ENCODE measurements at regions not wholly inside any gene's neighbourhood (a gene's known extent, or its start where the extent isn't known, plus 50 kb on each side); places are given as distances from the start of the nearest gene placed in this dataset.
"Not testable (repeated sequence)": the region's sequence is repeated elsewhere in the genome, so short reads cannot be mapped to it uniquely, and the experiment has no call there.

GRCh38 chrY:21023906-21024305, 268.0 kb downstream of the RPS4Y2 start:
- intact Hi-C loops (cut with DNase I) = no loop called here
- DNase-seq (no peak), ATAC-seq (ENCODE audit: poor library complexity) (no peak)

GRCh38 chrY:21028506-21028905, 272.6 kb downstream of the RPS4Y2 start:
- ATAC-seq (ENCODE audit: poor library complexity) (no peak), DNase-seq (no peak)
- intact Hi-C loops (cut with DNase I) = no loop called here

- intact Hi-C loops (cut with DNase I) = no loop called here
- ATAC-seq (ENCODE audit: poor library complexity) (no peak), DNase-seq (no peak)
These were observed 277.5 kb downstream of the RPS4Y2 start for GRCh38 chrY:21033363-21033762.

- no peak for DNase-seq
- ATAC-seq (ENCODE audit: poor library complexity) = no peak
- intact Hi-C loops (cut with DNase I) = no loop called here
These were observed 278.5 kb downstream of the RPS4Y2 start for GRCh38 chrY:21034151-21035061.

- intact Hi-C loops (cut with DNase I); ATAC-seq (ENCODE audit: poor library complexity); DNase-seq: not testable (repeated sequence)
These were observed 281.5 kb downstream of the RPS4Y2 start for GRCh38 chrY:21037398-21037797.

GRCh38 chrY:21039811-21040210, 283.9 kb downstream of the RPS4Y2 start:
- ATAC-seq (ENCODE audit: poor library complexity) (no peak), DNase-seq (no peak)
- intact Hi-C loops (cut with DNase I) = no loop called here

- intact Hi-C loops (cut with DNase I) = not testable (repeated sequence)
These were observed 284.8 kb downstream of the RPS4Y2 start for GRCh38 chrY:21040711-21041110.

GRCh38 chrY:21073079-21073478, 317.2 kb downstream of the RPS4Y2 start:
- DNase-seq = no peak
- intact Hi-C loops (cut with DNase I) = no loop called here
- ATAC-seq (ENCODE audit: poor library complexity) = no peak

More at GRCh38 chrY:21040711-21041110, 284.8 kb downstream of the RPS4Y2 start:
- not testable (repeated sequence) for ATAC-seq (ENCODE audit: poor library complexity); DNase-seq

GRCh38 chrY:21073641-21074260, 317.8 kb downstream of the RPS4Y2 start:
- no peak for DNase-seq
- ATAC-seq (ENCODE audit: poor library complexity) = no peak
- intact Hi-C loops (cut with DNase I) = no loop called here

GRCh38 chrY:21075658-21076057, 319.8 kb downstream of the RPS4Y2 start:
- no peak for ATAC-seq (ENCODE audit: poor library complexity)
- intact Hi-C loops (cut with DNase I) = no loop called here
- no peak for DNase-seq

GRCh38 chrY:21079670-21080069, 323.8 kb downstream of the RPS4Y2 start:
- no peak for ATAC-seq (ENCODE audit: poor library complexity)
- intact Hi-C loops (cut with DNase I) = no loop called here
- DNase-seq = no peak

GRCh38 chrY:21081640-21082611, 326.0 kb downstream of the RPS4Y2 start:
- intact Hi-C loops (cut with DNase I) = no loop called here

GRCh38 chrY:21082639-21083038, 326.7 kb downstream of the RPS4Y2 start:
- intact Hi-C loops (cut with DNase I) = no loop called here
- DNase-seq (no peak), ATAC-seq (ENCODE audit: poor library complexity) (no peak)

More at GRCh38 chrY:21081640-21082611, 326.0 kb downstream of the RPS4Y2 start:
- no peak for ATAC-seq (ENCODE audit: poor library complexity)
- no peak for DNase-seq

GRCh38 chrY:21091909-21092308, 336.0 kb downstream of the RPS4Y2 start:
- DNase-seq = no peak
- no peak for ATAC-seq (ENCODE audit: poor library complexity)

GRCh38 chrY:21102507-21102906, 346.6 kb downstream of the RPS4Y2 start:
- ATAC-seq (ENCODE audit: poor library complexity) (no peak), DNase-seq (no peak)
- intact Hi-C loops (cut with DNase I) = no loop called here

More at GRCh38 chrY:21091909-21092308, 336.0 kb downstream of the RPS4Y2 start:
- intact Hi-C loops (cut with DNase I) = no loop called here

GRCh38 chrY:21103885-21104284, 348.0 kb downstream of the RPS4Y2 start:
- ATAC-seq (ENCODE audit: poor library complexity) (no peak), DNase-seq (no peak)
- intact Hi-C loops (cut with DNase I) = no loop called here

GRCh38 chrY:21105529-21105928, 349.6 kb downstream of the RPS4Y2 start:
- ATAC-seq (ENCODE audit: poor library complexity) (no peak), DNase-seq (no peak)
- intact Hi-C loops (cut with DNase I) = no loop called here

GRCh38 chrY:21111313-21111712, 355.4 kb downstream of the RPS4Y2 start:
- ATAC-seq (ENCODE audit: poor library complexity) = no peak
- DNase-seq = no peak
- intact Hi-C loops (cut with DNase I) = no loop called here

GRCh38 chrY:21121065-21121464, 365.2 kb downstream of the RPS4Y2 start:
- DNase-seq (no peak), ATAC-seq (ENCODE audit: poor library complexity) (no peak)
- intact Hi-C loops (cut with DNase I) = no loop called here

All from Right ventricle myocardium superior (tissue), 1 donor.